DOHH2 (cell line): ENCODE measurements at regions not wholly inside any gene's neighbourhood (a gene's known extent, or its start where the extent isn't known, plus 50 kb on each side); places are given as distances from the start of the nearest gene placed in this dataset.
"Not testable (repeated sequence)": the region's sequence is repeated elsewhere in the genome, so short reads cannot be mapped to it uniquely, and the experiment has no call there.

ENCODE experiments used
- H3F3A ChIP-seq: fragments of 200-600 bp; sonication (generic), shearing (Covaris generic); 2 replicates; pipeline ENCODE4 v1.6.0; 2016; ENCODE audit warnings: antibody characterized with exemption, mild to moderate bottlenecking; ENCODE audit not compliant: control insufficient read depth, insufficient read depth
- H3K27ac ChIP-seq: fragments of 200-600 bp; sonication (generic); 2 replicates; pipeline ENCODE4 v1.5.1; 2014; ENCODE audit warnings: low read depth, mild to moderate bottlenecking, low read length, moderate library complexity
- H3K27me3 ChIP-seq: fragments of 200-600 bp; sonication (generic); 2 replicates; pipeline ENCODE4 v1.6.1; 2014; ENCODE audit warnings: mild to moderate bottlenecking, low read length, mixed read lengths; ENCODE audit not compliant: control insufficient read depth
- H3K36me3 ChIP-seq: fragments of 200-600 bp; sonication (generic); 2 replicates; pipeline ENCODE4 v1.6.1; 2014; ENCODE audit warnings: mild to moderate bottlenecking, low read length, moderate library complexity, mixed read lengths; ENCODE audit not compliant: control insufficient read depth
- H3K4me1 ChIP-seq: fragments of 200-600 bp; sonication (generic); 2 replicates; pipeline ENCODE4 v1.6.1; 2014; ENCODE audit warnings: mild to moderate bottlenecking, low read length, mixed read lengths; ENCODE audit not compliant: control insufficient read depth
- H3K4me2 ChIP-seq: fragments of 200-600 bp; sonication (generic); 2 replicates; pipeline ENCODE4 v1.6.0; 2014; ENCODE audit warnings: mild to moderate bottlenecking, low read length, moderate library complexity
- H3K4me3 ChIP-seq: fragments of 200-600 bp; sonication (generic); 2 replicates; pipeline ENCODE4 v1.5.1; 2014; ENCODE audit warnings: mild to moderate bottlenecking, low read length, mixed read lengths
- H3K79me2 ChIP-seq: fragments of 200-600 bp; sonication (generic); 2 replicates; pipeline ENCODE4 v1.6.1; 2014; ENCODE audit warnings: mild to moderate bottlenecking, low read length, mixed read lengths; ENCODE audit not compliant: control insufficient read depth
- H3K9me2 ChIP-seq: fragments of 200-600 bp; sonication (generic); replicated peaks from 2 replicates; pipeline ENCODE4 v1.6.1; 2014; ENCODE audit warnings: mild to moderate bottlenecking, low read length, mixed read lengths; ENCODE audit not compliant: control insufficient read depth
- H3K9me3 ChIP-seq: fragments of 200-600 bp; sonication (generic); 2 replicates; pipeline ENCODE4 v1.6.1; 2014; ENCODE audit warnings: antibody characterized with exemption, low read length, mixed read lengths; ENCODE audit not compliant: control insufficient read depth, insufficient read depth
- H4K20me1 ChIP-seq: fragments of 200-600 bp; sonication (generic); 2 replicates; pipeline ENCODE4 v1.6.0; 2014; ENCODE audit warnings: low read depth, mild to moderate bottlenecking, antibody characterized with exemption, low read length, moderate library complexity; ENCODE audit not compliant: control insufficient read depth, insufficient read depth
- CTCF ChIP-seq: fragments of 200-600 bp; sonication (generic); IDR thresholded peaks from one replicate; pipeline ENCODE4 v1.5.1; 2014; ENCODE audit warnings: antibody characterized with exemption, mild to moderate bottlenecking, low read depth, low read length; ENCODE audit not compliant: poor library complexity, severe bottlenecking
- EZH2phosphoT487 ChIP-seq: fragments of 200-600 bp; sonication (generic); IDR thresholded peaks from 2 replicates; pipeline ENCODE4 v1.6.1; 2017; ENCODE audit warnings: borderline replicate concordance, mild to moderate bottlenecking, antibody characterized with exemption, low read length, moderate library complexity, mixed read lengths

DNA sequence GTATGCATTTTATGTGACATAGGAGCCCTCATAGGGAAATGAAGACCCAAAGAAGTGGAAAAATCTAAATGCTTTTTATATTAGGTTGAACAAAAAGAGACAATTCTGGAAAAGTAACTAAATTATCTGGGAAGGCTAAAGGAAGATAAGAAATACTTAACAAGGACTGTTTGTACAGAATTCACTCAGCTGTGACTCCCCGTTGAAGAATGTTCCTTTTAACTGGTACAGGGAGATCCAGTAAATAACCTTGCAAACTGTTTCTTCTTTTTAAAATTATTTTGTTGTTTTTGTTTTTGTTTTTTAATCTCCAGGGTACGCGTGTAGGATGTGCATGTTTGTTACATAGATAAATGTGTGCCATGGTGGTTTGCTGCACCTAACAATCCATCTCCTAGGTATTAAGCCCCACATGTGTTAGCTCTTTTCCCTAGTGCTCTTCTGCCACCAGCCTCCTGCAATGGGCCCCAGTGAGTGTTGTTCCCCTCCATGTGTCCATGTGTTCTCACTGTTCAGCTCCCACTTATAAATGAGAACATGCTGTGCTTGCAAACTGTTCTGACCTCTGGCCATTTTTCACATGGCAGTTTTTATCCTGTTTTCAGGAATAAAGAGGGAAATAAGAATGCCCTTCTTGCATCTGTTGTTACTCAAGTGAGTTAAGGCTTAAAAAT is 81.7 kb downstream of the PWWP3B start:
- Histone ChIP-seq H3K4me1 (no peaks in the 10 kb centered on the region), H3K9me2 (no peaks in the 10 kb centered on the region), H3K79me2 (no peaks in the 10 kb centered on the region), H3K36me3 (no peaks in the 10 kb centered on the region), H3K4me2 (no peak overlapping the region), H3K27me3 (no peaks in the 10 kb centered on the region), H3K27ac (no peak overlapping the region), H3F3A (no peaks in the 10 kb centered on the region), H4K20me1 (no peaks in the 10 kb centered on the region), H3K4me3 (no peak overlapping the region), H3K9me3 (no peaks in the 10 kb centered on the region)
- no peak for TF ChIP-seq CTCF
- TF ChIP-seq EZH2phosphoT487, result no peak

GRCh38 chrX:106263817-106264216 is 95.7 kb downstream of the PWWP3B start:
- Histone ChIP-seq H3K27ac (no peak overlapping the region), H3K9me3 (no peaks in the 10 kb centered on the region), H3K4me3 (no peak overlapping the region), H3K4me1 (no peaks in the 10 kb centered on the region), H3F3A (no peaks in the 10 kb centered on the region), H3K9me2 (no peaks in the 10 kb centered on the region), H3K36me3 (no peaks in the 10 kb centered on the region), H3K4me2 (no peak overlapping the region), H4K20me1 (no peaks in the 10 kb centered on the region), H3K79me2 (no peaks in the 10 kb centered on the region), H3K27me3 (no peaks in the 10 kb centered on the region)
- TF ChIP-seq EZH2phosphoT487, result no peak
- TF ChIP-seq CTCF, result no peak

DNA sequence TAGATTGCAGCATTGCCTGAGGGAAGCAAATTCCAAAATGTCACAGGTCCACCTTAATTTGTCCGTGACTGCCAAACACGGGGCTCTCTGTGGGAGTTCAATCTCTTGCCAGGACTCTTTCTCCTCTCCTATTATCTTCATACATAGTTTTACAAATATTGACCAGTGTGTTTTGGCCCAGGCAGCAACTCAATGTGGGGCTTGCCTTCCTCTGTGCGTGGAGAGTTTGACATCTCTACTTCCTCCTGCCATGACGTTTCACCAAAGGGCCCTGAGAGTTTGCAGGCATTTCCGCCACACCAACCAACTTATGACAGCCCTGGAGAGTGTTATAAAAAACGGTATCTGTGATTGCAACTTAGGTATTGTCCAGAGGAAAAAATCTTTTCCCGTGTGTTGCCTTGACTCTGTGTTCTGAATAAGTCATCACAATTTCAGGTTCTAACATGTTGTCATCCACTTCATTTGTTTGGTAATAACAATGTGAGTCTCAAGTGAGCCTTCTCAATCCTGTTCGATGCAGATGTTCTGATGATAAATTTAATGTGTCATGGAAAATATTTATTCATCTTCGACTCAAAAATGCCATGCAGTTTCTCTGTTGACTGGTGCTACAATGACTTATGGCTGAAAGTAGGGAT is 106.0 kb downstream of the PWWP3B start:
- H3K9me2 ChIP-seq, H3K79me2 ChIP-seq, H3K9me3 ChIP-seq, H4K20me1 ChIP-seq, H3K36me3 ChIP-seq, H3K27me3 ChIP-seq, H3K4me1 ChIP-seq, H3K4me3 ChIP-seq, H3K4me2 ChIP-seq, H3K27ac ChIP-seq, H3F3A ChIP-seq: not testable (repeated sequence)

- H3K9me3 ChIP-seq, H3K4me2 ChIP-seq, H3K79me2 ChIP-seq, H3K9me2 ChIP-seq, H3F3A ChIP-seq, H4K20me1 ChIP-seq, H3K36me3 ChIP-seq, H3K27me3 ChIP-seq, H3K27ac ChIP-seq, H3K4me3 ChIP-seq, H3K4me1 ChIP-seq: not testable (repeated sequence)
These were observed 107.1 kb downstream of the PWWP3B start for GRCh38 chrX:106275172-106275571.
